NCI-H2196 treated with DMSO at 0.1 percent for 48 hours (cell line): ENCODE measurements at regions not wholly inside any gene's neighbourhood (a gene's known extent, or its start where the extent isn't known, plus 50 kb on each side); places are given as distances from the start of the nearest gene placed in this dataset.

Experiments used
- DNase-seq: peaks from one replicate; lab custom pipeline; 2025; ENCODE audit not compliant: unreplicated experiment; lab: John Stamatoyannopoulos, UW

DNA sequence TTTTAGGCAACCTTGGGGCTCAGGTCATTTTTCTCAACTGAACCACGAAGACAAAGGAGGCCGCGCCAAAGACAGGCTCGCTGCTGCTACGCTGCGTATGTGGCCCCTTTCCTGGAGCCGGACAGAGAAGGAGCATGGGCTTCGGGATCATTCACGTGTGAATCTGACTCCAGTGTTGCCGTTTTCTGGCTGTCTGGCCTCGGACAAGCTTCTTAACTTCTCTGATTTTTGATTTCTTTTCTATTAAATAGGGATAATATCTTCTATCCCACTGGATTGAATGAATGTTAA is 50.8 kb upstream of the ZNF366 start:
- DNase-seq, result no peak

DNA sequence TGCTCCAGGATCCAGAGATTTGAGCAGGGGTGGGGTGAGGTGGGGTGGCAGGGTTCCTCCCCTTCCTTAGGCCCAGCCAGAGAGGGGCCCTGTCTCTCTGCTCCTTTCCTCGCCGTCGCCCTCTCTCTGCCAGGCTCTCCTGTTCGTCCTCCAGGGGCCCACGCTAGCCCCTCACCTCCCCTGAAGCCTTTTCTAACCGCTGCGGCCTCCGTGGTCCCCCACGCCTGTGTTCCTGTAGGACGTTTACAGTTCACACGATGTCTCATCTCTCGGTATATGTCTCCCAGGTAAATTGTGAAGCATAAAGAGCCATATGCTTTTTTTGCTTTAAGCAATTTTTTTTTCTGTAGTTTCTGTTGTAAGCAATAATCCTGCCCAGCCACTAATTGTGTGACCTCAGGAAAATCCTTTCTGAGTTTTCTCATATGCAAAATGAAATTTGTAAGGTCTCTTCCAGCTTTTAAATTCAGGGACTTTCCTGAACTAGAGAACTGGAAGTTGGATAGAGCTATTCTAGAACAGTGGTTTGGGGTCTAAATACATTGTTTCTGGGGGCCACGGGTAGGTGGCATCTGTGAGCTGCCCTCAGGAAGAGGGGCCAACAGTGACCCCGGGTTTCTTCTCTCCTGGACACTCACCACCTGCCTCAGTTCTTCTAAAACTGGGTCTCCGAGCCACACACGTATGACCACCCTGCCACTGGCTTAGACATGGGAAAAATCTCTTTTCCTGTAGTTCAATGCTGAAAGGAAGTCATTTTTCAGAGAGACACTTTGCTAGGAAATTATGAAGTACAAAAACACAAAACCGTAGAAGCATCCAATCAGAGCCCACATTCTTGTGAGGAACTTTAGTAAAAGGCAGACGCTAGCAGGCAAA is 50.2 kb upstream of the ZNF366 start:
- no peak for DNase-seq
